Kidney epithelial cell (primary cell): ENCODE measurements at regions not wholly inside any gene's neighbourhood (a gene's known extent, or its start where the extent isn't known, plus 50 kb on each side); places are given as distances from the start of the nearest gene placed in this dataset.

Experiments used
- DNase-seq: peaks from one replicate; pipeline ENCODE4 v3.0.0-alpha.2; 2010; ENCODE audit warnings: low read depth
- H3K27me3 ChIP-seq: 2 replicates; pipeline ENCODE4 v1.6.0; 2011; ENCODE audit warnings: low read length; ENCODE audit not compliant: control insufficient read depth, insufficient read depth
- H3K36me3 ChIP-seq: 2 replicates; pipeline ENCODE4 v1.5.1; 2011; ENCODE audit warnings: low read length; ENCODE audit not compliant: control insufficient read depth, insufficient read depth
- H3K4me3 ChIP-seq: 2 replicates; pipeline ENCODE4 v1.5.1; 2011; ENCODE audit warnings: low read depth, mild to moderate bottlenecking, control low read depth, low read length
- CTCF ChIP-seq: IDR thresholded peaks from 2 replicates; pipeline ENCODE4 v1.5.1; 2011; ENCODE audit warnings: mild to moderate bottlenecking, moderate library complexity, low read length, control low read depth, inconsistent platforms; ENCODE audit not compliant: insufficient read depth, poor library complexity, severe bottlenecking

- no peaks in the 10 kb centered on the region for H3K36me3 ChIP-seq
- no peak overlapping the region for H3K4me3 ChIP-seq
- DNase-seq = no peak
- TF ChIP-seq CTCF = no peak
- H3K27me3 ChIP-seq = no peaks in the 10 kb centered on the region
Measured at GRCh38 chr2:30341500-30342267, 105.4 kb upstream of the LCLAT1 start.

GRCh38 chr2:30346471-30347169 is 100.4 kb upstream of the LCLAT1 start:
- no peak for DNase-seq
- TF ChIP-seq CTCF = no peak
- Histone ChIP-seq H3K27me3 (no peaks in the 10 kb centered on the region), H3K4me3 (no peak overlapping the region), H3K36me3 (no peaks in the 10 kb centered on the region)

- H3K4me3 ChIP-seq = no peak overlapping the region
- TF ChIP-seq CTCF = no peak
- no peaks in the 10 kb centered on the region for H3K27me3 ChIP-seq
- no peak for DNase-seq
- no peaks in the 10 kb centered on the region for H3K36me3 ChIP-seq
Measured at GRCh38 chr2:30348825-30349224, 98.2 kb upstream of the LCLAT1 start.

GRCh38 chr2:30349691-30350090 is 97.4 kb upstream of the LCLAT1 start:
- TF ChIP-seq CTCF = no peak
- Histone ChIP-seq H3K27me3 (no peaks in the 10 kb centered on the region), H3K4me3 (no peak overlapping the region), H3K36me3 (no peaks in the 10 kb centered on the region)
- DNase-seq = no peak

GRCh38 chr2:30351116-30351515 is 95.9 kb upstream of the LCLAT1 start:
- DNase-seq = no peak
- no peaks in the 10 kb centered on the region for H3K27me3 ChIP-seq
- TF ChIP-seq CTCF = no peak
- no peak overlapping the region for H3K4me3 ChIP-seq
- H3K36me3 ChIP-seq = no peaks in the 10 kb centered on the region

- TF ChIP-seq CTCF = no peak
- no peak overlapping the region for H3K4me3 ChIP-seq
- H3K36me3 ChIP-seq = no peaks in the 10 kb centered on the region
- H3K27me3 ChIP-seq = no peaks in the 10 kb centered on the region
- no peak for DNase-seq
Measured at GRCh38 chr2:30351949-30352348, 95.1 kb upstream of the LCLAT1 start.
